HG02623 (cell line): ENCODE measurements at regions not wholly inside any gene's neighbourhood (a gene's known extent, or its start where the extent isn't known, plus 50 kb on each side); places are given as distances from the start of the nearest gene placed in this dataset.

Source experiments
- ATAC-seq: cut with Tn5 transposase; IDR thresholded peaks from one replicate; pipeline ENCODE4 v1.9.1; 2021; ENCODE audit warnings: moderate library complexity; ENCODE audit not compliant: unreplicated experiment

DNA sequence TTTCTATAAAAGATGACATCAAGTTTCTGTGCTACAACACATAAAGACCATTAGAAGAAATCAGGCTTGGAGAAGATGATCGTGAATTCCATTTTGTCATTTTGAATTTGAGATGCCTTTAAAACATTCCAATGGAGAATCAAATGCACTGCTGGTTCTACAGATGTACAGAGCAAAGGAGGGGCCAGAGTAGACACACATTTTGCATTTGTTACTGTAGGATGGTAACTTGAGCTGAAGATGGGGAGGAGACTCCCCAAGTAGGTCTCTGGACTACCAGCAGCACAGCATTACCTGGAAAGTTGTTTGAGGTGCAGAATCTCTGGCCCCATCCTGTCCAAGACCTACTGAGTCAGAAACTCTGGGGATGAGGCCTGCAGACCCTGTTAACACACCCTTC lies 121.6 kb upstream of the RALGAPA2 start:
- no peak for ATAC-seq

DNA sequence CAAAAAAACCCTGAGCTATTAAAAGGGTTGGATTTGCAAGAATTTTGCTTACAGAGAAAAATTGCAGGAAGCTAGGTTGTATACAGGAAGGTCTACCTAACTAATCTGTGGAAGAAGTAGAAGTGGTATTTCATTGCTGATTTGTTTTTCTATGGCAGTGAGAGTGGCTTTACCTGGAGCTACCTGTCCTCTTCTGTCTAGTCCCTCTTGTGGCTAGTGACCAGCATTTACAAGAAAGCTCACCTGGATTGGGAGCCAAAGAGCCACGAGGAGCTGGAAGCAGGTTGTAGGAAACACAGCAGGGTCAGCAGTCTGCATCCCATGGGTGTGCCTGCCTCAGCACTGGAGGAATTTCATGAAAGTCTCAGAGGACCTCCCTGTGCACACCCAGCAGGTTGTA lies 120.3 kb upstream of the RALGAPA2 start:
- no peak for ATAC-seq

DNA sequence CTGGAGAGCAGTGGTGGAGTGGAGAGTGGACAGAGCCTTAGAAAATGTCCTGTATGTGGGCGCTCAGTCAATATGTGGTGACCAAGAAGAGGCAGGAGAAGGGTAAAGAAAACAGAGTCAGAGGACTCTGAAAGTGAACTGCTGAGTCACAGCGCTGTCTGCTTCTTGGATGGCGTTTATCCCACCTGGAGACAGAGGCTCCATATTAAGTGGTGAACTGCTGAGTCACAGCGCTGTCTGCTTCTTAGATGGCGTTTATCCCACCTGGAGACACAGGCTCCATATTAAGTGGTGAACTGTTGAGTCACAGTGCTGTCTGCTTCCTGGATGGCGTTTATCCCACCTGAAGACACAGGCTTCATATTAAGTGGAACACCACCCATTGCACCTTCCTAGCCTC lies 119.3 kb upstream of the RALGAPA2 start:
- ATAC-seq = no peak

- ATAC-seq = no peak
Observed at GRCh38 chr20:20829681-20830080, 117.2 kb upstream of the RALGAPA2 start.

DNA sequence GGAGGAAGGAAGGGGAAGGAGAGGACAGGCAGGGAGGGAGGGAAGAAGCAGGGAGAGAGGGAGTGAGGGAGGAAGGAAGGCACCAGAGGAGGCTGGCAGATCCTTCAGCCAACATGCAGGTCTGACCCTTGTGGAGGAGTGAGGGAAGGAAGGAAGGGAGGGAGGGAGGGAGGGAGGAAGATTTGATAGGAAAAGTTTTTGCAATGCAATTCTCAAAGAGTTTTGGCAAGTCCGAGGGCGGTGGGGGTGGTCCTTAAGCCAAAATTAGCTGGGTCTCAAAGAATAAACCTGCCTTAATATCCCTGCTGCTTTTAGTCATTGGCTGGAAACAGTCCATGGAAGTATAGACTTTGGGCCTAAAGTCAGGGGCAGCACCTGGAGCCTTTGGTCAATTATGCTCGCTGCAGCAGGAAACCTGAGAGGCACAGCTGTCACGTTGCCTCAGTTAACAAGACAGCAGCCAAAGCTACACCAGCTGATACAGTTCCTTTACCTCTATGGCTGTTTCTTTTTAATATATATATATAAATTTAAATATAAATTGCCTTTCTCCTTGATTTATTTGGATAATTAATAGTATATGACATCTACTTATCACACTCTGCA lies 115.7 kb upstream of the RALGAPA2 start:
- no peak for ATAC-seq

GRCh38 chr20:20824924-20825584 lies 112.6 kb upstream of the RALGAPA2 start:
- ATAC-seq = no peak

DNA sequence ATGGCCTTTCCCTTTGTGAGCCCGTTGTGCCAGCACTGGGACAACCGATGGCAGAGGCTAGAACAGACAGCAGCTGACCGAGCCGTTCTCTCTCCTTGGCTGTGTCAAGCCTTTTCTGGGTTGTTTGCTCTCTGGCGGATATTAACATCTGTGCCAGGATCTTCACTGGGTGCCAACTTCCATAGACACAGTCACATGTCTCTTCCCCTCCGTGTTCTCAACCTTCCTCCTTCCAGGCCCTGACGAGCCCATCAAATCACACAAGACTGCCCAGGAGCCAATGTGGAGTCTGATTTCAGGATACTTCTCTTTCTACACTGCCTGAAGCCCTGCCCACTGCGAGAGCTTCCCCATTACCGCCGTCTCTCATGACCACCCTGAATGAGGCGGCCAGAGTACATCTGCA lies 111.0 kb upstream of the RALGAPA2 start:
- no peak for ATAC-seq

DNA sequence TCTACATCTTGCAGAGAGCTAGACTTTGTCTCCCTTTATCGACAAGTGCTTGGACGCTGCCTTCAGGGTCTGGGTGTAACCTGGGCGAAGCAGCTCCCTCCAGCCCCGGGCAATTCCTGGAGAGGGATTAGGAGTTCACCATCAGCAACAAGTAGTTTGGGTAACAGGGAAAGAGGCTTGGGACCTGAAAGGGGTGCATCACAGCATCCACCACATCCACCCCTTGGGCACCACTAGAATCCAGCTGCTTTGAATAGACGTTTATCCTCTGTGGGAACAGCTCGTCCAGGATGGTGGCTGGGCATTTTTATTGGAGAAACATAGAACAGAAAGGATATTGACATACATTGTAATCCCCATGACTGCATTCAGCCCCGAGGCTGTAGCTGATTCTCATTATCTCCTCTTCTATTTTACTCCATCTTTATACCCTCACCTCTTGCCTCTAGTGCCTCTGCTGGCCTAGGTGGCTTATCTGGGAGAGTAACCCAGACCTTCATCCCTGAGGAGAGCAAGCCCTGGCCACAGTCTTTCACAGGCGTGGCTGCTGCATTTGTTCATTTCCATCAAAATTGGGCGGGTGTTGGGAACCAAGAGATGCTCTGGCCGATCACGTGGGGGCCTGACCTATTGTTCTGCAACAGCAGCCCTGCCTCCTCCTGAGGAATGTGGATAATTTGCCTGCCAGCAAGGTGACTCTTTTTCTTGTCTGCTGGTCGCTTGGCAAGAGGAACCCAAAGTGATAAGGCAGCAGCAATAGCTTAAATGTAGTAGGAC lies 109.2 kb upstream of the RALGAPA2 start:
- no peak for ATAC-seq

- ATAC-seq = no peak
Observed at GRCh38 chr20:20820785-20821483, 108.5 kb upstream of the RALGAPA2 start.

DNA sequence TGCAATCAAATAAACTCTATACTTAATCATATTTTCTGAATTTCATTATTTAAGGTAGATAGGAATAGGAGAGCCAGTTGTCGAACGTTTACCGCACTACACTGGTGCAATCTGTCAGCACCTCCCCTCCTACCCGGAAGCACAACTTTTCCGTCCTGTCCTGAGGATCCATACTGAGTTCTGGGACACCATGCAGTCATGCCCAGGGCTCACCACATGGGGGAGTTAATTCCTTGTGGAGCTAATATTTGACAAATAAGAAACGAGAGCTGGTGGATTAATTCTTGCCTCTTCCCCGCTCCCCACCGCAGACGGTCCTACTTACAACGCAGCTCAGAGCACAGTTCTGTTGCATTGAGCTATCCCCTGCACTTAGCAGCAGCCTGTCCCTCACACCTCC lies 107.7 kb upstream of the RALGAPA2 start:
- no peak for ATAC-seq

DNA sequence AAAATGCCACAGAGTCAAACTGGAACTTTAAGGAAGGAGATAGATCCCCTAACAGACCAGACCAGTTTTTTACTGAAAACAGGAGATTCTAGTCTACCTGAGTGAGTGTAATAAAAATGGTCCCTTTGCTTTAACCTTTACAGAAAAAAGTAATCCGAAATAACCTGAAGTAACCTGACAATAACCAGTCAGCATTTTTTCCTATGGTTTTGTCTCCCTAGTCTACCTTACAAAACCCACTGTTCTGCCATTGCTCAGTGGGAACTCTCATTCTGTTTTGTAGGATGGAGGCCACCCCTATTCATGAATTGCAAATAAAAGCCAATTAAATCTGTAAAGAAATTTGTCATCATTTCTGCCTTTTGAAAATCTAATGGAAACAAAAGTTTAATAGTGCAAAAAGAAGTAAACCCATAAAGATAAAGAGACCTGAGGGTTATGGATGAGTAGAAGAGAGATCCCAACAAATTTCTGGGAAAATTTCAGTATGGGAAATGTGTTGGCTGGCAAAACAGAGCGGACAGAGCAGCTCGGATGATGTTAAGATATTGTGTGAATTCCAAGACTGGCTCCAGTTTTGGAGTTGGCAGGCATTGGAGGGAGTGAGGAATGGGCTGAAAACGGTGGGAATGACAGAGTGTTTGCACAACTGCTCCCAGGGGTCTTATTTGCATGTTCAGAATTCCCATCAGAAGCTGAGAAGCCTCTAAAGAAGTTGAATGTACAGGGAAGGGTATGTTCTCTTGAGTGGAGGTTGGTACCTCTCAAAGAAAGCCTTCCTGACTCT lies 104.7 kb upstream of the RALGAPA2 start:
- no peak for ATAC-seq

- ATAC-seq = no peak
Observed at GRCh38 chr20:20815711-20816455, 103.4 kb upstream of the RALGAPA2 start.

DNA sequence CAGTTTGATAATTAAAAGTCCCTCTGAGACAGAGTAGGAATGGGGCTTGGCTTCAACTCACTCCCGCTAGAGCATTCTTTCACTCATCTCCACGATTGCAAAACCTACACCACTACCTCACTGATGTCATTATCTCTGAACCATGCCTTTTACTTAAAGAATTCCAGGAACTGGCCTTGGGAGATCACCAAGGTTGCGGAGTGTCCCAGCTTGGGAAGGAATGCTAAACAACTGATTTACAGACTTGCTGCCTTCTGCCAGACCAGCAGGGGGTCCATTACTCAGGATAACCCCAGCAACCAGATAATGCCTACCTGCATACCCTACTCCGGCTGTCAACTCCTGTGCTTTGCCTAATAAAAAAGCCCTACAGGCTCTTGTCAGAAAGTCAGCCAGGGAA lies 102.2 kb upstream of the RALGAPA2 start:
- ATAC-seq = no peak

DNA sequence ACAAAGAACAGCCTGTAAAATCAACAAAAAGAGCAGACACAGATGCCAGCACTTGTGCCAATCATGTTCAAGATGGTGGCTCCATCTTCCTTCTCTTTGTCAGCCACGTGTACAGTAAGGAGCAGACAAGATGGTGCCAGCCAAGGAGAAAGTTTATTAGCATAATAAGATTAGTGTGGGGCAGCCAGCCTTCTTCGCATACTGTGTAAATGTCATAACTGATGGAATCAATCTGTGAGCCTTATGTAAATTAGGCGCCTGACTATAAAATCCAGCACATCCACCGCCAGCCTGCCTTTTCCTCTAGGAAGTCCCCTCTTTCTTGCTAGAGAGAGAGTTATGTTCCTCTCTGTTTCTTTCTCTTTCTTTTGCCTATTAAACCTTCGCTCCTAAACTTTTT lies 99.7 kb upstream of the RALGAPA2 start:
- ATAC-seq = no peak

DNA sequence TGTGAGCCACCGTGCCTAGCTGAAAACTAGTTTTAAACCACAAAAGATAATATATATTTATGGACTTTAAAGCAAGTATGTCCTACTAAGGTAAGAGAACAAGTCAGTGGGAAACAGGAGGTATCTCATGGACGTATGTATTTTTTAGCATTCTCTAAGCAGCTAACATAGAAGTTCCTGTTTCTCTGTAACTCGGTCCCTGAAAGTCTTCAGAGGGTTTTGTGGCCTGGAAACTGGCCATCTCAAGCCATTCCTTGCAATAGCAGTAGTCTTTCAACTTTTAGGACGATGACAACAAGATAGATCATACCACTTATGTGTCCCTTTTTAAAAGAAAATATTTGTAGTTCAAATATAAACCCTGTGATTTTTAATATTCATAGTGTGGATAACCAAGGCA lies 95.6 kb upstream of the RALGAPA2 start:
- ATAC-seq = no peak

GRCh38 chr20:20806121-20807095 lies 94.0 kb upstream of the RALGAPA2 start:
- ATAC-seq = no peak

GRCh38 chr20:20803011-20803410 lies 90.6 kb upstream of the RALGAPA2 start:
- ATAC-seq = no peak

DNA sequence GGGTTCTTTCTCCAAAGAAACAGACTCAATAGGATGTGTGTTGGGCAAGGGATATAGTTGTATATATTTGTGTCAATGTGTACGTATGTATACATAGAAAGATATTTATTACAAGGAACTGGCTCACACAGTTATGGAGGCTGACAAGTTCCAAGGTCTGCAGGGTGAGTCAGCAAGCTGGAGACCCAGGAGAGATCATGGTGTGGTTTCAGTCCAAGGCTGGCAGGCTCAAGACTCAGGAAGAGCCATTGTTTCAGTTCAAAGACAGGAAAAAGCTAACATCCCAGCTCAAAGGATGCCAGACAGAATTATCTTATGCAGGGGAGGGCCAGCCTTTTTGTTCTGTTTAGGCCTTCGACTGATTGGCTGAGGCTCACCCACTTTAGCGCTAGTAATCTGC lies 89.9 kb upstream of the RALGAPA2 start:
- no peak for ATAC-seq

DNA sequence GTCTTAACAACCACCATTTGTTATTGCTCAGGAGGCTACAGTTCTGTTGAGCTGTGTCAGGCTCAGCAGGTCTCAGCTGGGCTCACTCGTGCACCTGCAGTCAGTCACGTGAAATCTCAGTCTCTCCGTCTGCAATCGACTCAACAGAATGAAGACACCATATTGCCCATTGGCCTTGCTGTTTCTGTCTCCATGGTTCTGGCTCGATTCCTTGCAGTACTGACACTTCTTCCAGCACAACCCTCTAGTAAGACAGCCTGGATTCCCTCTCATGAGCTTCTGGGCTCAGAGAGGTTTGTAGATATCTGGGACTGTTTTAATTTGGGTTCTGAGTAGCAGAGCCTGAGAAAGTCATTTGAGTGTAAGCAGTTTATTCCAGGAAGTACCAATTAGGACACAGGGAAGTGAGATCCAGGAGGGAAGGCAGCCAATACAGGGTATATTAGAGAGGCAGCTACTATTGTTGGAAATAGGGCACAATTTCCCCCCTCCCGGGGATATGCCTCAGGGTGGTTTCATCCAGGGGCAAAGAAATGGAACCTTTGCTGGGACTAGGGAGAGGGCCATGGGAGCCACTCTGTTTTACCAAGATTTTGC lies 87.4 kb upstream of the RALGAPA2 start:
- ATAC-seq = no peak
